PC-3 (cell line): ENCODE measurements at regions not wholly inside any gene's neighbourhood (a gene's known extent, or its start where the extent isn't known, plus 50 kb on each side); places are given as distances from the start of the nearest gene placed in this dataset.

Experiments
- EZH2phosphoT487 ChIP-seq: fragments of 300-600 bp; sonication (generic); IDR thresholded peaks from 2 replicates; pipeline ENCODE4 v1.6.1; 2018; ENCODE audit warnings: mild to moderate bottlenecking, antibody characterized with exemption, low read length, borderline replicate concordance
- TF ChIP-seq, protein P1 (sequence below): fragments of 300-600 bp; sonication (generic); conservative IDR thresholded peaks from 2 replicates; pipeline ENCODE4 v1.5.1; 2017; ENCODE audit warnings: antibody characterized with exemption, low read depth, mild to moderate bottlenecking, low read length

DNA sequence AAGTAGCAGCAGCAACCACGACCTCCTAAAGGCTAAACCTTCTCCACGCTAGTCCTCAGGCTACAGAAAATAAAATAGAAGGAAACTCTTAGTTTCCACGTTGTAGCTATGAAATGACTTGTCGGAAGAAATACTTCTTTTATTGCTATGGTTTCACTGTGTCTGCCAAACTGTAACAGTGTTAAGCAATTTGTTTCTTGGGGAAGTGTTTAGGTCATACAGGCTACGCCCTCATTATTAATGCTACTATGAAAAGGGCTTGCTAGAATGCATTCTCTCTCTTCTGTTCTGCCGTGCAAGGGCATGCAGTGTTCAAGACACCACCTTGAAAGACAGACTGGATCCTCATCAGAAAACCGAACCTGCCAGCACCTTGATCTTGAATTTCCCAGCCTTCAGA is 462.7 kb downstream of the PLOD2 start:
- TF ChIP-seq, protein P1, sequence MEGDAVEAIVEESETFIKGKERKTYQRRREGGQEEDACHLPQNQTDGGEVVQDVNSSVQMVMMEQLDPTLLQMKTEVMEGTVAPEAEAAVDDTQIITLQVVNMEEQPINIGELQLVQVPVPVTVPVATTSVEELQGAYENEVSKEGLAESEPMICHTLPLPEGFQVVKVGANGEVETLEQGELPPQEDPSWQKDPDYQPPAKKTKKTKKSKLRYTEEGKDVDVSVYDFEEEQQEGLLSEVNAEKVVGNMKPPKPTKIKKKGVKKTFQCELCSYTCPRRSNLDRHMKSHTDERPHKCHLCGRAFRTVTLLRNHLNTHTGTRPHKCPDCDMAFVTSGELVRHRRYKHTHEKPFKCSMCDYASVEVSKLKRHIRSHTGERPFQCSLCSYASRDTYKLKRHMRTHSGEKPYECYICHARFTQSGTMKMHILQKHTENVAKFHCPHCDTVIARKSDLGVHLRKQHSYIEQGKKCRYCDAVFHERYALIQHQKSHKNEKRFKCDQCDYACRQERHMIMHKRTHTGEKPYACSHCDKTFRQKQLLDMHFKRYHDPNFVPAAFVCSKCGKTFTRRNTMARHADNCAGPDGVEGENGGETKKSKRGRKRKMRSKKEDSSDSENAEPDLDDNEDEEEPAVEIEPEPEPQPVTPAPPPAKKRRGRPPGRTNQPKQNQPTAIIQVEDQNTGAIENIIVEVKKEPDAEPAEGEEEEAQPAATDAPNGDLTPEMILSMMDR, result no peak
- TF ChIP-seq EZH2phosphoT487, result no peak
